Femur (tissue), 1 donor: ENCODE measurements at regions not wholly inside any gene's neighbourhood (a gene's known extent, or its start where the extent isn't known, plus 50 kb on each side); places are given as distances from the start of the nearest gene placed in this dataset.
A peak's percentile ranks its signal among the peaks of the same experiment; 100 is the strongest.

ENCODE experiments used
- DNase-seq: peaks from one replicate; pipeline ENCODE4 v3.0.0-alpha.2; 2017

GRCh38 chr4:1472911-1473518, 66.8 kb upstream of the NKX1-1 start:
- no peak for DNase-seq

GRCh38 chr4:1472148-1472797, 66.0 kb upstream of the NKX1-1 start:
- no peak for DNase-seq

- no peak for DNase-seq
Observed at GRCh38 chr4:1471443-1472147, 65.4 kb upstream of the NKX1-1 start.

- DNase-seq: no peak
Observed at GRCh38 chr4:1470816-1471442, 64.7 kb upstream of the NKX1-1 start.

GRCh38 chr4:1470393-1470670, 64.1 kb upstream of the NKX1-1 start:
- DNase-seq: no peak

GRCh38 chr4:1469607-1470392, 63.6 kb upstream of the NKX1-1 start:
- DNase-seq: no peak

GRCh38 chr4:1469043-1469442, 62.8 kb upstream of the NKX1-1 start:
- DNase-seq: no peak

GRCh38 chr4:1467581-1468458, 61.6 kb upstream of the NKX1-1 start:
- DNase-seq: no peak

GRCh38 chr4:1466863-1467165, 60.6 kb upstream of the NKX1-1 start:
- no peak for DNase-seq

GRCh38 chr4:1466034-1466862, 60.0 kb upstream of the NKX1-1 start:
- no peak for DNase-seq

GRCh38 chr4:1465173-1466033, 59.2 kb upstream of the NKX1-1 start:
- no peak for DNase-seq

GRCh38 chr4:1464581-1465171, 58.4 kb upstream of the NKX1-1 start:
- DNase-seq: no peak

GRCh38 chr4:1463927-1464540, 57.8 kb upstream of the NKX1-1 start:
- no peak for DNase-seq

GRCh38 chr4:1463088-1463926, 57.1 kb upstream of the NKX1-1 start:
- peak; percentile 66 for DNase-seq

- no peak for DNase-seq
Observed at GRCh38 chr4:1462768-1463075, 56.5 kb upstream of the NKX1-1 start.

GRCh38 chr4:1462009-1462767, 55.9 kb upstream of the NKX1-1 start:
- no peak for DNase-seq

GRCh38 chr4:1460967-1461868, 55.0 kb upstream of the NKX1-1 start:
- DNase-seq: no peak
